KMS-11 (cell line): ENCODE measurements at regions not wholly inside any gene's neighbourhood (a gene's known extent, or its start where the extent isn't known, plus 50 kb on each side); places are given as distances from the start of the nearest gene placed in this dataset.

ENCODE experiments used
- H2AFZ ChIP-seq: fragments of 200-600 bp; sonication (generic); 2 replicates; pipeline ENCODE4 v1.6.1; 2016; ENCODE audit warnings: antibody characterized with exemption, mixed run types, low read depth
- H3K27ac ChIP-seq: fragments of 200-600 bp; sonication (generic); 2 replicates; pipeline ENCODE4 v1.6.1; 2016; ENCODE audit warnings: mild to moderate bottlenecking, mixed run types
- H3K27me3 ChIP-seq: fragments of 200-600 bp; sonication (generic); 2 replicates; pipeline ENCODE4 v1.6.1; 2017; ENCODE audit warnings: mild to moderate bottlenecking, low read depth, mixed run types, moderate library complexity; ENCODE audit not compliant: insufficient read depth
- H3K36me3 ChIP-seq: fragments of 200-600 bp; sonication (generic); 2 replicates; pipeline ENCODE4 v1.6.1; 2017; ENCODE audit warnings: mild to moderate bottlenecking, mixed run types; ENCODE audit not compliant: insufficient read depth
- H3K4me1 ChIP-seq: fragments of 200-600 bp; sonication (generic); 2 replicates; pipeline ENCODE4 v1.6.1; 2016; ENCODE audit warnings: mild to moderate bottlenecking, low read depth, mixed run types; ENCODE audit not compliant: poor library complexity, severe bottlenecking
- H3K4me2 ChIP-seq: fragments of 200-600 bp; sonication (generic); 2 replicates; pipeline ENCODE4 v1.7.0; 2016; ENCODE audit warnings: mild to moderate bottlenecking, mixed run types
- H3K4me3 ChIP-seq: fragments of 200-600 bp; sonication (generic); IDR thresholded peaks from 2 replicates; pipeline ENCODE4 v1.6.1; 2017; ENCODE audit warnings: low read depth, low read length, mixed read lengths; ENCODE audit not compliant: insufficient read depth
- H3K79me2 ChIP-seq: fragments of 200-600 bp; sonication (generic); 2 replicates; pipeline ENCODE4 v1.6.1; 2016; ENCODE audit warnings: low read depth, mixed run types; ENCODE audit not compliant: insufficient read depth
- H3K9ac ChIP-seq: fragments of 200-600 bp; sonication (generic); 2 replicates; pipeline ENCODE4 v1.6.1; 2016; ENCODE audit warnings: mild to moderate bottlenecking, mixed run types
- H4K20me1 ChIP-seq: fragments of 200-600 bp; sonication (generic); 2 replicates; pipeline ENCODE4 v1.6.1; 2016; ENCODE audit warnings: mild to moderate bottlenecking, mixed run types; ENCODE audit not compliant: insufficient read depth
- TF ChIP-seq, protein P1 (sequence below): fragments of 200-600 bp; sonication (generic); conservative IDR thresholded peaks from 2 replicates; pipeline ENCODE4 v1.6.1; 2017; ENCODE audit warnings: low read depth, mild to moderate bottlenecking, antibody characterized with exemption, low read length, moderate library complexity, mixed read lengths

DNA sequence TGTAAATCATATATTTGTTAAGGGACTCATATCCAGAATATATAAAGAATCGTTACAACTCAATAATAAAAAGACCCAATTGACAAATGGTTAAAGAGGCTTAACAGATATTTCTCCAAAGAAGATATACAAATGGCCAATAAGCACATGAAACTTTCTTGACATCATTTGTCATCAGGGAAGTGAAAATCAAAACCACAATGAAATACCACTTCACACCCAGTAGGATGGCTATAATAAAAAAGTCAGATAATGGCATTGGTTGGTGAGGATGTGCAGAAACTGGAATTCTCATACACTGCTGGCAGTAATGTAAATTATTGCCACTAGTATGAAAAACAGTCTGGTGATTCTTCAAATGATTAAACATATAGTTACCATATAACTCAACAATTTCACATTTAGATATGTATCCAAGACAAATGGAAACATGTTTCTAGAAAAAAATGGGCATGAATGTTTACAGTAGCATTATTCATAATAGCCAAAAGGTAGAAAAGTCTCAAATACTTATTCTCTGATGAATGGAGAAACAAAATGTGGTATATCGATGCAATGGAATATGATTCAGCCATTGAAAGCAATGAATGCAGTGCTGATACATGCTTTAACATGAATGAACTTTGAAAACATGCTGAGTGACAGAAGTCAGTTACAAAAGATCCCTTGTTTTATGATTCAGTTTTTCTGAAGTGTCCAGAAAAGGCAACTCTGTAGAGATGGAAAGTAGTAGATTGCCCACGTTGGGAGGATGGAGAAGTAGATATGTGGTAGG lies 304.6 kb upstream of the ZEB2 start:
- H3K27me3 ChIP-seq, result no peaks in the 10 kb centered on the region
- H3K79me2 ChIP-seq, result no peaks in the 10 kb centered on the region
- no peaks in the 10 kb centered on the region for H3K4me1 ChIP-seq
- TF ChIP-seq, protein P1, sequence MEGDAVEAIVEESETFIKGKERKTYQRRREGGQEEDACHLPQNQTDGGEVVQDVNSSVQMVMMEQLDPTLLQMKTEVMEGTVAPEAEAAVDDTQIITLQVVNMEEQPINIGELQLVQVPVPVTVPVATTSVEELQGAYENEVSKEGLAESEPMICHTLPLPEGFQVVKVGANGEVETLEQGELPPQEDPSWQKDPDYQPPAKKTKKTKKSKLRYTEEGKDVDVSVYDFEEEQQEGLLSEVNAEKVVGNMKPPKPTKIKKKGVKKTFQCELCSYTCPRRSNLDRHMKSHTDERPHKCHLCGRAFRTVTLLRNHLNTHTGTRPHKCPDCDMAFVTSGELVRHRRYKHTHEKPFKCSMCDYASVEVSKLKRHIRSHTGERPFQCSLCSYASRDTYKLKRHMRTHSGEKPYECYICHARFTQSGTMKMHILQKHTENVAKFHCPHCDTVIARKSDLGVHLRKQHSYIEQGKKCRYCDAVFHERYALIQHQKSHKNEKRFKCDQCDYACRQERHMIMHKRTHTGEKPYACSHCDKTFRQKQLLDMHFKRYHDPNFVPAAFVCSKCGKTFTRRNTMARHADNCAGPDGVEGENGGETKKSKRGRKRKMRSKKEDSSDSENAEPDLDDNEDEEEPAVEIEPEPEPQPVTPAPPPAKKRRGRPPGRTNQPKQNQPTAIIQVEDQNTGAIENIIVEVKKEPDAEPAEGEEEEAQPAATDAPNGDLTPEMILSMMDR, result no peak
- no peak overlapping the region for H3K4me3 ChIP-seq
- H3K36me3 ChIP-seq, result no peaks in the 10 kb centered on the region
- H3K27ac ChIP-seq, result no peak overlapping the region
- no peak overlapping the region for H3K4me2 ChIP-seq
- H4K20me1 ChIP-seq, result no peaks in the 10 kb centered on the region
- H3K9ac ChIP-seq, result no peak overlapping the region
- no peak overlapping the region for H2AFZ ChIP-seq

DNA sequence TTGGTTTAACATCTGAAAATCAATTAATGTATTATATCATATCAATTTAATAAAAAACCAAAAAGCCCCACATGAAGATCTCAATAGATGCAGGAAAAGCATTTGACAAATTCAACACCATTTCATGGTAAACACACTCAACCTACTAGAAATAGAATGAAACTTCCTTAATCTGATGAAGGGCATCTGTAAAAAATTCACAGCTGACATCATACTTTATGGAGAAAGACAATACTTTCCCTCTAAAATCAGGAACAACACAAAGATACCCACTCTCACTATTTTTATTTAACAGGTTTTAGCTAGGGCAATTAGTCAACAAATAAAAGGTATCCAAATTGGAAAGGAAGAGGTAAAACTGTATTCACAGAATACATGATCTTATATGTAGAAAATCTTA lies 303.0 kb upstream of the ZEB2 start:
- Histone ChIP-seq H3K79me2 (no peaks in the 10 kb centered on the region), H3K9ac (no peak overlapping the region), H2AFZ (no peak overlapping the region), H3K27ac (no peak overlapping the region), H3K4me1 (no peaks in the 10 kb centered on the region), H3K36me3 (no peaks in the 10 kb centered on the region), H3K27me3 (no peaks in the 10 kb centered on the region), H4K20me1 (no peaks in the 10 kb centered on the region), H3K4me3 (no peak overlapping the region), H3K4me2 (no peak overlapping the region)
- TF ChIP-seq, protein P1, result no peak

DNA sequence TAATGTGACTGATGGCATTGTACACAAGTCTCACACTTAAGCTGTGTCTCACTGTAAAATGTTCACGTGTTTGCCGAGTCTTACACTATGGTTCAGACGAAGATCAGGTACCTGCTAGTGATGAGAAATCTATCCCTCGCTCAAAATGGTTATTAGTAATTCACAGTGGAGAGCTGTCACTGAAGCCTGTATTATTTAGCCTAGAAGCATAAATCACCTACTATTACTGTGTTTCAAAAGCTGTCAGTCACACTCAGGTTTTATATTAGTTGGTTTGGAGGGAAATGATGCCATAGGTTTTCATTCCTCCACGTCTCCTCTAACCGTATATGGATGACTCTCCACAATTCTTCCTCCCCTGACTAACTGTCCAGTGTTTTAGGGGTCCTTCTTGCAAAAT lies 292.4 kb upstream of the ZEB2 start:
- H3K27me3 ChIP-seq, result no peaks in the 10 kb centered on the region
- no peak overlapping the region for H3K9ac ChIP-seq
- no peak overlapping the region for H3K4me3 ChIP-seq
- TF ChIP-seq, protein P1, result no peak
- no peaks in the 10 kb centered on the region for H3K36me3 ChIP-seq
- no peaks in the 10 kb centered on the region for H3K4me1 ChIP-seq
- H3K27ac ChIP-seq, result no peak overlapping the region
- H3K4me2 ChIP-seq, result no peak overlapping the region
- no peaks in the 10 kb centered on the region for H3K79me2 ChIP-seq
- H4K20me1 ChIP-seq, result no peaks in the 10 kb centered on the region
- no peak overlapping the region for H2AFZ ChIP-seq

DNA sequence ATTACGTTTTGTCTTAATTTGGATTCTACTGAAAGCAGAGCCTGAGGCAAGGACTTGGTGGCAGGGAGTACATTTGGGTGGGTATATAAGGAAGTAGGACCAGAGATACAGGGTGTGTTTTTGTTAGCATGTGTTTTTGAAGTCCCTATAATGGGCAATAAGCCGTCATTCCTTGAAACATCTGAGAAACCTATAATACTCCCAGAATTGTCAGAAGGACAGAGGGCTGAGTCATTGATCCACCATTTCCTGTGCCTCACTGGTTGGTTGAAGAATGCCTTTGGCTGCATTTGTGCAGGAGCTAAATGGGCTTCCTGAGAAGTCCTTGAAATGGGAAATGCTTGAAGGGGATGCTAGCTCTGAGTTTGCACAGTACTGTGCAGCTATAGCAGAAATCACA lies 281.8 kb upstream of the ZEB2 start:
- Histone ChIP-seq H3K9ac (no peak overlapping the region), H3K79me2 (no peaks in the 10 kb centered on the region), H3K4me3 (no peak overlapping the region), H3K4me1 (no peaks in the 10 kb centered on the region), H3K27ac (no peak overlapping the region), H4K20me1 (no peaks in the 10 kb centered on the region), H2AFZ (no peak overlapping the region), H3K4me2 (no peak overlapping the region), H3K36me3 (no peaks in the 10 kb centered on the region), H3K27me3 (no peaks in the 10 kb centered on the region)
- TF ChIP-seq, protein P1, result no peak
